CD14-positive monocyte (primary cell): ENCODE measurements at regions not wholly inside any gene's neighbourhood (a gene's known extent, or its start where the extent isn't known, plus 50 kb on each side); places are given as distances from the start of the nearest gene placed in this dataset.

Source experiments
- DNase-seq, 3 donors: peaks; one replicate each; pipeline ENCODE4 v3.0.0-alpha.2; 2011 to 2022
- H2AFZ ChIP-seq: 2 replicates; pipeline ENCODE4 v1.6.0; 2012; ENCODE audit warnings: mild to moderate bottlenecking, low read depth, low read length, inconsistent platforms; ENCODE audit not compliant: insufficient read depth, poor library complexity, severe bottlenecking
- H3K27ac ChIP-seq, 2 donors: 1 replicate in 1 of 2; 2 replicates in 1 of 2; pipeline ENCODE4 v1.5.1; 2012 to 2013; ENCODE audit warnings: low read length in 2 of 2, control low read depth in 1 of 2, inconsistent platforms in 1 of 2, low read depth in 1 of 2, mild to moderate bottlenecking in 1 of 2
- H3K27me3 ChIP-seq, 2 donors: one replicate each; pipeline versions ENCODE4 v1.6.0 to v1.6.1; 2011 to 2013; ENCODE audit warnings: low read length in 2 of 2; ENCODE audit not compliant: control insufficient read depth in 2 of 2, insufficient read depth in 2 of 2
- H3K36me3 ChIP-seq, 2 donors: replicated peaks in 1 of 2; 1 replicate in 1 of 2; 2 replicates in 1 of 2; pipeline versions ENCODE4 v1.5.1 to v1.6.1; 2012 to 2013; ENCODE audit warnings: low read length in 2 of 2, control low read depth in 1 of 2, inconsistent platforms in 1 of 2, mild to moderate bottlenecking in 1 of 2; ENCODE audit not compliant: insufficient read depth in 2 of 2, control insufficient read depth in 1 of 2
- H3K4me1 ChIP-seq, 2 donors: 1 replicate in 1 of 2; 2 replicates in 1 of 2; pipeline versions ENCODE4 v1.5.1 to v1.6.1; 2012 to 2013; ENCODE audit warnings: low read length in 2 of 2, control low read depth in 1 of 2, inconsistent platforms in 1 of 2, mild to moderate bottlenecking in 1 of 2, moderate library complexity in 1 of 2; ENCODE audit not compliant: insufficient read depth in 2 of 2, control insufficient read depth in 1 of 2
- H3K4me2 ChIP-seq: replicated peaks from 2 replicates; pipeline ENCODE3; 2012; ENCODE audit warnings: low read length, moderate library complexity, mild to moderate bottlenecking; ENCODE audit not compliant: poor library complexity, severe bottlenecking; ENCODE audit errors: extremely low read depth
- H3K4me3 ChIP-seq, 3 experiments: fragments of 200-600 bp in 1 of 3; sonication (generic) in 1 of 3; replicated peaks in 1 of 3; 1 replicate in 2 of 3; 2 replicates in 1 of 3; pipeline ENCODE4 v1.5.1; 2011 to 2013; ENCODE audit warnings: low read length in 3 of 3, mild to moderate bottlenecking in 3 of 3, control low read depth in 2 of 3, low read depth in 2 of 3, inconsistent platforms in 1 of 3, moderate library complexity in 1 of 3
- H3K79me2 ChIP-seq: 2 replicates; pipeline ENCODE4 v1.6.0; 2012; ENCODE audit warnings: mild to moderate bottlenecking, control low read depth, inconsistent platforms, low read length, moderate library complexity; ENCODE audit not compliant: insufficient read depth
- H3K9ac ChIP-seq: 2 replicates; pipeline ENCODE4 v1.6.0; 2017; ENCODE audit warnings: low read length, mild to moderate bottlenecking; ENCODE audit not compliant: insufficient read depth, poor library complexity, severe bottlenecking
- H3K9me3 ChIP-seq, 2 donors: replicated peaks in 1 of 2; 1 replicate in 1 of 2; 2 replicates in 1 of 2; pipeline versions ENCODE4 v1.5.1 to v1.6.1; 2012 to 2013; ENCODE audit warnings: low read length in 2 of 2, control low read depth in 1 of 2; ENCODE audit not compliant: control insufficient read depth in 1 of 2, insufficient read depth in 1 of 2
- H4K20me1 ChIP-seq: 2 replicates; pipeline ENCODE4 v1.6.0; 2012; ENCODE audit warnings: mild to moderate bottlenecking, low read length, control low read depth, moderate library complexity; ENCODE audit not compliant: insufficient read depth
- H3K27ac Mint-ChIP-seq, 7 donors: one replicate each; pipeline ENCODE4 v1.8.0; 2020; ENCODE audit warnings: mild to moderate bottlenecking in 7 of 7, mixed read lengths in 7 of 7, moderate library complexity in 6 of 7, inconsistent platforms in 2 of 7
- H3K27me3 Mint-ChIP-seq, 3 donors: one replicate each; pipeline ENCODE4 v1.8.0; 2021 to 2022; ENCODE audit warnings: low read depth in 3 of 3, mild to moderate bottlenecking in 3 of 3, mixed read lengths in 3 of 3, moderate library complexity in 3 of 3, inconsistent platforms in 1 of 3
- H3K36me3 Mint-ChIP-seq, 2 donors: one replicate each; pipeline ENCODE4 v1.8.0; 2020; ENCODE audit warnings: mixed read lengths in 2 of 2, inconsistent platforms in 1 of 2, mild to moderate bottlenecking in 1 of 2
- H3K4me1 Mint-ChIP-seq: one replicate; pipeline ENCODE4 v1.8.0; 2020; ENCODE audit warnings: mild to moderate bottlenecking, mixed read lengths
- H3K4me3 Mint-ChIP-seq, 2 donors: one replicate each; pipeline ENCODE4 v1.8.0; 2020; ENCODE audit warnings: mild to moderate bottlenecking in 2 of 2, mixed read lengths in 2 of 2, moderate library complexity in 1 of 2
- H3K9me3 Mint-ChIP-seq, 7 donors: one replicate each; pipeline ENCODE4 v1.8.0; 2020 to 2022; ENCODE audit warnings: mixed read lengths in 7 of 7, mild to moderate bottlenecking in 6 of 7, moderate library complexity in 6 of 7, inconsistent platforms in 2 of 7
- WGBS: methylation state at CpG from one replicate; pipeline ENCODE4 v1.1.5; 2013; ENCODE audit warnings: missing lambda C conversion rate; ENCODE audit not compliant: insufficient coverage; 5-methylcytosine and 5-hydroxymethylcytosine counted together
- intact Hi-C, 2 donors: fragments of 100-400 bp; cut with micrococcal nuclease; formaldehyde crosslinking; loops; one replicate each; pipeline versions ENCODE4 v1.15.0 to v1.15.1; 2023
- TF ChIP-seq, protein P1 (sequence below): fragments of 200-600 bp; IDR thresholded peaks from one replicate; pipeline ENCODE4 v1.8.0; 2022; ENCODE audit warnings: antibody characterized with exemption, mild to moderate bottlenecking

DNA sequence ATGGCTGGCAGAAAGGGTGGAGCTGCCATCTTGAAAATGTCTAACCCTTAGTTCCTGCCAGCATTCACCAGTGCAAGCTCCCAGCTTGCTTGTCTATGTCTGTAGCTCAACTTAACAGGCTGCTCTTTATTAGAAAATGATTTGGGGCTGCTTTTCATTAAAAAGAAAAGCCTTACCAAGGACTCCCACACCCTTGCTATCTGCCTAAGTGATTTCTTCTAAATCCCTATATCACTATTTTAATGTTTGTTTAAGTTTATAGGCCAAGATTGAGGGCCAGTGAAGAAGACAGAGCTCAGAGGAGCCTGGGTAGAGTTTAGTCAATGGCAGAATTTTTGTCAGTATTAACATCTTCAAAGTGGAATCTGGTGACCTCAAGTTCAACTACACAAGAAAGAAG lies 336.8 kb upstream of the CHRM3 start:
- Mint-ChIP-seq H3K27me3 (no peaks in the 10 kb centered on the region), H3K4me3 (no peak overlapping the region), H3K4me1 (no peaks in the 10 kb centered on the region), H3K36me3 (no peaks in the 10 kb centered on the region), H3K27ac (no peak overlapping the region), H3K9me3 (peaks cover 0 to 6% (median 3%) of the 10 kb centered on the region in 7 donors)
- Histone ChIP-seq H3K27me3 (no peaks in the 10 kb centered on the region), H3K9ac (no peak overlapping the region), H2AFZ (no peak overlapping the region), H3K9me3 (no peaks in the 10 kb centered on the region), H3K4me2 (no peak overlapping the region), H4K20me1 (no peaks in the 10 kb centered on the region), H3K4me3 (no peak overlapping the region), H3K27ac (no peak overlapping the region), H3K4me1 (no peaks in the 10 kb centered on the region), H3K36me3 (no peaks in the 10 kb centered on the region), H3K79me2 (no peaks in the 10 kb centered on the region)
- intact Hi-C loops = no loop called here
- TF ChIP-seq, protein P1, sequence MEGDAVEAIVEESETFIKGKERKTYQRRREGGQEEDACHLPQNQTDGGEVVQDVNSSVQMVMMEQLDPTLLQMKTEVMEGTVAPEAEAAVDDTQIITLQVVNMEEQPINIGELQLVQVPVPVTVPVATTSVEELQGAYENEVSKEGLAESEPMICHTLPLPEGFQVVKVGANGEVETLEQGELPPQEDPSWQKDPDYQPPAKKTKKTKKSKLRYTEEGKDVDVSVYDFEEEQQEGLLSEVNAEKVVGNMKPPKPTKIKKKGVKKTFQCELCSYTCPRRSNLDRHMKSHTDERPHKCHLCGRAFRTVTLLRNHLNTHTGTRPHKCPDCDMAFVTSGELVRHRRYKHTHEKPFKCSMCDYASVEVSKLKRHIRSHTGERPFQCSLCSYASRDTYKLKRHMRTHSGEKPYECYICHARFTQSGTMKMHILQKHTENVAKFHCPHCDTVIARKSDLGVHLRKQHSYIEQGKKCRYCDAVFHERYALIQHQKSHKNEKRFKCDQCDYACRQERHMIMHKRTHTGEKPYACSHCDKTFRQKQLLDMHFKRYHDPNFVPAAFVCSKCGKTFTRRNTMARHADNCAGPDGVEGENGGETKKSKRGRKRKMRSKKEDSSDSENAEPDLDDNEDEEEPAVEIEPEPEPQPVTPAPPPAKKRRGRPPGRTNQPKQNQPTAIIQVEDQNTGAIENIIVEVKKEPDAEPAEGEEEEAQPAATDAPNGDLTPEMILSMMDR = no peak
- no peak for DNase-seq

- H3K27me3 Mint-ChIP-seq = peaks cover 0 to 2% (median 0%) of the 10 kb centered on the region in 3 donors
- H3K4me3 Mint-ChIP-seq = no peak overlapping the region
- intact Hi-C loops = no loop called here
- H3K4me1 Mint-ChIP-seq = no peaks in the 10 kb centered on the region
- WGBS = 94% methylated on average over 2 of the region's 3 CpGs
- DNase-seq = no peak
- H3K4me1 ChIP-seq = no peaks in the 10 kb centered on the region
- no peak overlapping the region for H3K27ac Mint-ChIP-seq
- H3K4me3 ChIP-seq = no peak overlapping the region
- no peaks in the 10 kb centered on the region for H3K36me3 Mint-ChIP-seq
- H3K27me3 ChIP-seq = no peaks in the 10 kb centered on the region
- H3K27ac ChIP-seq = no peak overlapping the region
- no peak overlapping the region for H3K4me2 ChIP-seq
- TF ChIP-seq, protein P1 = no peak
- peaks cover 0 to 5% (median 4%) of the 10 kb centered on the region in 7 donors for H3K9me3 Mint-ChIP-seq
- peaks cover 0 to 4% of the 10 kb centered on the region in 2 donors for H3K9me3 ChIP-seq
- no peak overlapping the region for H2AFZ ChIP-seq
- no peaks in the 10 kb centered on the region for H4K20me1 ChIP-seq
- H3K36me3 ChIP-seq = no peaks in the 10 kb centered on the region
- no peak overlapping the region for H3K9ac ChIP-seq
- H3K79me2 ChIP-seq = no peaks in the 10 kb centered on the region
Measured at GRCh38 chr1:239044829-239045228, 341.5 kb upstream of the CHRM3 start.
